ENCODE measurements at regions not wholly inside any gene's neighbourhood (a gene's known extent, or its start where the extent isn't known, plus 50 kb on each side); places are given as distances from the start of the nearest gene placed in this dataset.

GRCh38 chr15:100821327-100821726 is 58.3 kb upstream of the ALDH1A3 start:
- DNase-seq = no peak

- no peak for DNase-seq
Observed at GRCh38 chr15:100824211-100824610, 55.4 kb upstream of the ALDH1A3 start.

GRCh38 chr15:100829457-100829856 is 50.2 kb upstream of the ALDH1A3 start:
- no peak for DNase-seq
